Gastrocnemius medialis (tissue), 4 donors: ENCODE measurements at regions not wholly inside any gene's neighbourhood (a gene's known extent, or its start where the extent isn't known, plus 50 kb on each side); places are given as distances from the start of the nearest gene placed in this dataset.

Source experiments
- ATAC-seq, 2 donors: fragments of 150-250 bp; one replicate each; pipeline ENCODE4 v1.9.1; 2016
- DNase-seq, 2 donors: peaks; one replicate each; pipeline ENCODE4 v3.0.0-alpha.2; 2019
- H3K27ac ChIP-seq, 4 donors: fragments of 200-600 bp; sonication (generic); 1 replicate in 1 of 4; 2 replicates in 3 of 4; pipeline ENCODE4 v1.5.1; 2016 to 2018; ENCODE audit warnings: mild to moderate bottlenecking in 2 of 4, moderate library complexity in 1 of 4
- H3K27me3 ChIP-seq, 3 donors: fragments of 200-600 bp; sonication (generic) in 2 of 3; 1 replicate in 1 of 3; 2 replicates in 2 of 3; pipeline versions ENCODE4 v1.5.1 to v1.6.0; 2016 to 2019; ENCODE audit warnings: mild to moderate bottlenecking in 1 of 3, moderate library complexity in 1 of 3
- H3K36me3 ChIP-seq, 2 donors: fragments of 200-600 bp; sonication (generic) in 1 of 2; one replicate each; pipeline ENCODE4 v1.5.1; 2017 to 2018
- H3K4me1 ChIP-seq, 2 donors: fragments of 200-600 bp; sonication (generic) in 1 of 2; one replicate each; pipeline ENCODE4 v1.5.1; 2016 to 2017; ENCODE audit warnings: mild to moderate bottlenecking in 2 of 2
- H3K4me3 ChIP-seq, 4 donors: fragments of 200-600 bp; sonication (generic) in 3 of 4; 1 replicate in 1 of 4; 2 replicates in 3 of 4; pipeline ENCODE4 v1.5.1; 2016 to 2019; ENCODE audit warnings: mild to moderate bottlenecking in 2 of 4
- H3K9me3 ChIP-seq, 3 donors: fragments of 200-600 bp; sonication (generic) in 2 of 3; 1 replicate in 1 of 3; 2 replicates in 2 of 3; pipeline ENCODE4 v1.5.1; 2016 to 2019
- POLR2A ChIP-seq, 2 donors: fragments of 450-650 bp; IDR thresholded peaks; one replicate each; pipeline ENCODE4 v1.6.1; 2017; ENCODE audit warnings: antibody characterized with exemption in 2 of 2, mild to moderate bottlenecking in 2 of 2, moderate library complexity in 2 of 2
- in situ Hi-C, 4 donors: fragments of 200-750 bp; cut with MboI; loops; one replicate each; pipeline versions ENCODE4 v1.15.0 to v1.8.0; 2017; ENCODE audit warnings: low sequenced_read_pairs in 4 of 4
- intact Hi-C: fragments of 100-400 bp; cut with DNase I; formaldehyde crosslinking; loops from one replicate; pipeline ENCODE4 v1.15.1; 2023; ENCODE audit warnings: low total_unique reads
- TF ChIP-seq, protein P1 (sequence below), 5 experiments: fragments of 450-650 bp in 3 of 5; fragments of 200-600 bp in 2 of 5; sonication (generic) in 2 of 5; IDR thresholded peaks in 4 of 5; conservative IDR thresholded peaks in 1 of 5; 1 replicate in 4 of 5; 2 replicates in 1 of 5; pipeline ENCODE4 v1.5.1; 2016 to 2019; ENCODE audit warnings: antibody characterized with exemption in 5 of 5, mild to moderate bottlenecking in 3 of 5, moderate library complexity in 3 of 5

DNA sequence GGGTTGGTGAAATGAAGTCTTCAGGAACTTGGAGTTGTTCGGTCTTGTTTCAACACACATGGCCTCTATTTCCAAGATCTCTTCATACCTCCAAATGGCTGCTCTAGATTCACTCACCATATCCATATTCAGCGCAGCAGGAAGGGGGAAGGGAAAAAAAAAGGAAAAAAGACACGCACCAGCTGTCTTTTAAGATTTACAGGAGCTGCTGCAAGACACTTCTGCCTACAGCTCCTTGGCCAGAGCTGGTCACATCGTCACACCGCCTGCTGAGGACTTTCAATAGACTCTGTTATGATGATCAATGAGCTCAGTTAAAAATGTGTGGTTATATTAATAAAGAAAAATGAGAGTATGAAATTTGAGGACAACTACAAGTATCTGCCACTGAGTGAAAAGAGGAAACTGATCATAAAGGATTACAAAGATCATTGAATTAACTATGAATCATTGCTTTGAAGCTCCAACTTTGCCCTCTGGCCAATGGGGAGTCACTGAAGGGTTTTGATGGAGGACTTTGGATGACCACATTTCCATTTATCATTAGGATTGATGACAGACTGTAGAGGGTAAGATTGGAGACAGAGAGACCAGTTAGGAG, 182.1 kb upstream of the HMGA2 start:
- H3K27ac ChIP-seq = no peak overlapping the region
- DNase-seq (no peak), ATAC-seq (no peak)
- no peak overlapping the region for H3K4me3 ChIP-seq
- H3K4me1 ChIP-seq = no peaks in the 10 kb centered on the region
- no peaks in the 10 kb centered on the region for H3K9me3 ChIP-seq
- H3K27me3 ChIP-seq = no peaks in the 10 kb centered on the region
- intact Hi-C loops (no loop called here), in situ Hi-C loops (no loop called here)
- H3K36me3 ChIP-seq = no peaks in the 10 kb centered on the region
- TF ChIP-seq, protein P1, sequence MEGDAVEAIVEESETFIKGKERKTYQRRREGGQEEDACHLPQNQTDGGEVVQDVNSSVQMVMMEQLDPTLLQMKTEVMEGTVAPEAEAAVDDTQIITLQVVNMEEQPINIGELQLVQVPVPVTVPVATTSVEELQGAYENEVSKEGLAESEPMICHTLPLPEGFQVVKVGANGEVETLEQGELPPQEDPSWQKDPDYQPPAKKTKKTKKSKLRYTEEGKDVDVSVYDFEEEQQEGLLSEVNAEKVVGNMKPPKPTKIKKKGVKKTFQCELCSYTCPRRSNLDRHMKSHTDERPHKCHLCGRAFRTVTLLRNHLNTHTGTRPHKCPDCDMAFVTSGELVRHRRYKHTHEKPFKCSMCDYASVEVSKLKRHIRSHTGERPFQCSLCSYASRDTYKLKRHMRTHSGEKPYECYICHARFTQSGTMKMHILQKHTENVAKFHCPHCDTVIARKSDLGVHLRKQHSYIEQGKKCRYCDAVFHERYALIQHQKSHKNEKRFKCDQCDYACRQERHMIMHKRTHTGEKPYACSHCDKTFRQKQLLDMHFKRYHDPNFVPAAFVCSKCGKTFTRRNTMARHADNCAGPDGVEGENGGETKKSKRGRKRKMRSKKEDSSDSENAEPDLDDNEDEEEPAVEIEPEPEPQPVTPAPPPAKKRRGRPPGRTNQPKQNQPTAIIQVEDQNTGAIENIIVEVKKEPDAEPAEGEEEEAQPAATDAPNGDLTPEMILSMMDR (IDR thresholded peaks at IDR 0.05 in 4 of 5, conservative IDR thresholded peaks at IDR 0.05 in 1 of 5) = no peak
- TF ChIP-seq POLR2A (IDR thresholded peaks at IDR 0.05) = no peak

DNA sequence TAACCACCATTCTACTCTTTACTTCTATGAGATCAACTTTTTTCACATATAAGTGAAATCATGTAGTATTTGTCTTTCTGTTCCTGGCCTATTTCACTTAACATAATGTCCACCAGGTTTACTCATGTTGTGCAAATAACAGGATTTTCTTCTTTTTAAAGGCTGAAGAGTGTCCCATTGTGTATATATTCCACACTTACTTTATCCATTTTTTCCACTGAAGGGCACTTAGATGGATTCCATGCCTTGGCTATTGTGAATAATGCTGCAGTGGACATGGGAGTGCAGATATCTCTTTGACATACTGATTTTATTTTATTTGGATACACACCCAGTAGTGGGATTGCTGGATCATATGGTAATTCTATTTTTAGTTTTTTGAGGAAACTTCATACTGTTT, 181.1 kb upstream of the HMGA2 start:
- no peaks in the 10 kb centered on the region for H3K27me3 ChIP-seq
- in situ Hi-C loops (no loop called here), intact Hi-C loops (no loop called here)
- ATAC-seq (no peak), DNase-seq (no peak)
- TF ChIP-seq POLR2A (IDR thresholded peaks at IDR 0.05) = no peak
- TF ChIP-seq, protein P1 (IDR thresholded peaks at IDR 0.05 in 4 of 5, conservative IDR thresholded peaks at IDR 0.05 in 1 of 5) = no peak
- no peak overlapping the region for H3K27ac ChIP-seq
- H3K9me3 ChIP-seq = no peaks in the 10 kb centered on the region
- no peak overlapping the region for H3K4me3 ChIP-seq
- H3K4me1 ChIP-seq = no peaks in the 10 kb centered on the region
- no peaks in the 10 kb centered on the region for H3K36me3 ChIP-seq

DNA sequence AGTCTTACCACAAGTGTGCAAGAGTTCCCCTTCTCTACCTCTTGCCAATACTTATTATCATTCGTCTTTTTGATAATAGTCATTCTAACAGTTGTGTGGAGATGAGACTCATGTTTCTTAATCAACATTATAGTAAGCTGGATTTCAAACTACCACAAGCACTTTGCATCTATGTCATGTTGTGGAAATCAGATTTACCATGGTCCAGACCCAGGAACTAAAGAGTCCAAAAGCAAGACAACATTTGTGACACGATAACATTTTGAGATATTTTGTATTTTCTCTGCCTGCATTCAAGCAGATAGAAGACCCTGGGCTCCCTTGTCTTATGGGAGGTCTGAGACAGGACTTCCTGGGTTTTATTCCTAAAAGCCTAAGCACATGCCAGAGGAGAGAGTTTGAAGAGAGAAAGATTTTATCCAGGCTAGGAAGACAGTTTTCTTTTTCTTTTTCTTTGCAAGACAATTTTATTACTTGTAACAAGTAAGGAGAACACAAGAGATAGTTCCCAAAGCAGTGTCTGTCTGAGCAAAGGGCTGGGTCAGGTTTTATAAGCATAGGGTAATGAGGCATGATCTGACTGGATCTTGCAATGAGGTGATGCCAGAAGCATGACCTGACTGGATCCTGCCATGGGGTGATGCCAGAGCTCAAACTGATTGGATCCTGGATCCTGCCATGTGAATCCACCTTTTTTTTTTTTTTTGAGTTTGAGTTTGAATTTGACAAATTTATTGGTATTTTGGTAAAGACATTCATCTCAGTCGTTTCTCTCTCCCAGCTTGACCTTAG, 180.5 kb upstream of the HMGA2 start:
- no peaks in the 10 kb centered on the region for H3K9me3 ChIP-seq
- ATAC-seq (no peak), DNase-seq (no peak)
- no peaks in the 10 kb centered on the region for H3K36me3 ChIP-seq
- intact Hi-C loops = no loop called here
- H3K4me1 ChIP-seq = no peaks in the 10 kb centered on the region
- in situ Hi-C loops = no loop called here
- H3K4me3 ChIP-seq = no peak overlapping the region
- TF ChIP-seq, protein P1 (IDR thresholded peaks at IDR 0.05 in 4 of 5, conservative IDR thresholded peaks at IDR 0.05 in 1 of 5) = no peak
- TF ChIP-seq POLR2A (IDR thresholded peaks at IDR 0.05) = no peak
- no peaks in the 10 kb centered on the region for H3K27me3 ChIP-seq
- H3K27ac ChIP-seq = no peak overlapping the region

DNA sequence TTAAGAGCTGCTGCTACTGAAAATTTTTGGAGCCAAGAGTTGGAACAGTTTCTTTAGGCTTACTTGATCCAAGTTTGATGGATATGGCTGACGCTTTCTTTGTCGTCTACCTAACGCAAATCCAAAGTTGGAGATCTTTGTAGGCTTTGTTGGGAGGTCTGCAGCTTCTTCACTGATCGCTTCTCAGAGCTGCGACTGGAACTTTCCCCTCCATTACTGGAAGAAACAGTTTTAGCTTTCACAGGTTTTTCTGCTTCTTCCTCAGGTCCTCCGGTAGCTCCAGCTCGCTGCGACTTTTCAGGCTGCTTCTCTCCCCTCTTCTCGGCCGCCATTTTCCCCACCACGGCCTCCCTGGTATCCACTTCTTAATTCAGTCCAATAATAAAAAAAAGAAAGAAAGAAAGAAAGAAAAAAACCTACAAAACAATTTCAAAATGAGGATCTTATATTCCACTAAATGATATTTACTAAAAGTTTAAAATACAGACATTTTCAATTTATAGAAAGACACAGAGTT, 178.1 kb upstream of the HMGA2 start:
- Histone ChIP-seq H3K36me3 (no peaks in the 10 kb centered on the region), H3K27me3 (no peaks in the 10 kb centered on the region), H3K9me3 (no peaks in the 10 kb centered on the region), H3K4me3 (no peak overlapping the region), H3K4me1 (no peaks in the 10 kb centered on the region), H3K27ac (no peak overlapping the region)
- in situ Hi-C loops (no loop called here), intact Hi-C loops (no loop called here)
- ATAC-seq (no peak), DNase-seq (no peak)
- TF ChIP-seq POLR2A (IDR thresholded peaks at IDR 0.05) = no peak
- TF ChIP-seq, protein P1 (IDR thresholded peaks at IDR 0.05 in 4 of 5, conservative IDR thresholded peaks at IDR 0.05 in 1 of 5) = no peak
